ENCODE measurements at regions not wholly inside any gene's neighbourhood (a gene's known extent, or its start where the extent isn't known, plus 50 kb on each side); places are given as distances from the start of the nearest gene placed in this dataset.

DNA sequence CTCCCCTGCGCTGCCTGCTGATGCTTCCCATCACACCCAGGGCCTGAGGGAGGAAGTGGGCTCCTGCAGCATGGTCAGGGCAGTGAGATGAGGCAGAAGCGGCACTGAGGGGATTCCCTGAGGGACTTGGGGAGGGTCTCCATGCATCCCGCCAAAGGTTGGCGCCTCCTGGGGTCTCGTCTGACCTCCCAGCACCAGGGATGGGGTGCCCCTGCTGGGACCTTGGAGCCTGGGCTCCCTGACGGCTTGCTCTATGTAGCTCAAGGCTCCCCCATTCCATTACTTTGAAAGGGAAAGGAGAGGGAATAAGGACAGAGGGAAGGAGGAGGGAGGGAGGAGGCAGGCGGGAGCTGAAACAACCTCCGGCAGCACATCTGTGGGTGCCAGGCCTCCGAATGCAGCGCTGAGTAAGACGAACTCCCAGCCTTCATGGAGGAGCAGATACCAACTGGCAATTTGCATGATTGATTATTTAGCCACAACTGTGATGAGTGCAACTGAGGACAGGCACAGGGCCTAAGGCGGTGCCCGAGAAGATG lies 259.3 kb downstream of the ERMARD start (continued):
- TF ChIP-seq TBP (IDR thresholded peaks at IDR 0.05; ENCODE audit: low read depth, low read length) (no peak), GABPA (IDR thresholded peaks at IDR 0.05; ENCODE audit: borderline replicate concordance, insufficient read depth, low read length) (no peak), CBX8 (IDR thresholded peaks at IDR 0.05; ENCODE audit: borderline replicate concordance, low read depth, low read length) (no peak), CBX5 (IDR thresholded peaks at IDR 0.05; ENCODE audit: low read depth, low read length) (no peak)

Measured in H1 (cell line).